NT2/D1 (cell line): ENCODE measurements at regions not wholly inside any gene's neighbourhood (a gene's known extent, or its start where the extent isn't known, plus 50 kb on each side); places are given as distances from the start of the nearest gene placed in this dataset.

Experiments
- YY1 ChIP-seq: IDR thresholded peaks from 2 replicates; pipeline ENCODE4 v1.6.1; 2011; ENCODE audit not compliant: insufficient read length, insufficient read depth
- ZNF274 ChIP-seq: IDR thresholded peaks from 2 replicates; pipeline ENCODE4 v1.6.1; 2011; ENCODE audit warnings: mild to moderate bottlenecking, low read depth, low read length

GRCh38 chr9:71506821-71507220 is 261.5 kb downstream of the CEMIP2 start:
- TF ChIP-seq YY1 (no peak), ZNF274 (no peak)
